ENCODE measurements at regions not wholly inside any gene's neighbourhood (a gene's known extent, or its start where the extent isn't known, plus 50 kb on each side); places are given as distances from the start of the nearest gene placed in this dataset.

GRCh38 chr5:175027390-175027789, 303.0 kb downstream of the MSX2 start:
- Mint-ChIP-seq H3K27me3 (peaks cover 3% of the 10 kb centered on the region), H3K4me1 (ENCODE audit: low read depth) (no peaks in the 10 kb centered on the region), H3K4me3 (no peak overlapping the region), H3K9me3 (no peaks in the 10 kb centered on the region), H3K27ac (no peak overlapping the region), H3K36me3 (ENCODE audit: low read depth) (no peaks in the 10 kb centered on the region)

GRCh38 chr5:175025077-175025476, 300.7 kb downstream of the MSX2 start:
- Mint-ChIP-seq H3K27ac (no peak overlapping the region), H3K4me3 (no peak overlapping the region), H3K4me1 (ENCODE audit: low read depth) (no peaks in the 10 kb centered on the region)

GRCh38 chr5:175021841-175022625, 297.7 kb downstream of the MSX2 start:
- Mint-ChIP-seq H3K27ac (no peak overlapping the region), H3K36me3 (ENCODE audit: low read depth) (no peaks in the 10 kb centered on the region), H3K9me3 (no peaks in the 10 kb centered on the region), H3K4me1 (ENCODE audit: low read depth) (no peaks in the 10 kb centered on the region), H3K4me3 (no peak overlapping the region), H3K27me3 (peaks cover 12% of the 10 kb centered on the region)

More at GRCh38 chr5:175025077-175025476, 300.7 kb downstream of the MSX2 start:
- Mint-ChIP-seq H3K27me3 (peaks cover 7% of the 10 kb centered on the region), H3K9me3 (no peaks in the 10 kb centered on the region), H3K36me3 (ENCODE audit: low read depth) (no peaks in the 10 kb centered on the region)

GRCh38 chr5:175021321-175021720, 296.9 kb downstream of the MSX2 start:
- Mint-ChIP-seq H3K27me3 (peaks cover 12% of the 10 kb centered on the region), H3K4me1 (ENCODE audit: low read depth) (no peaks in the 10 kb centered on the region), H3K36me3 (ENCODE audit: low read depth) (no peaks in the 10 kb centered on the region), H3K9me3 (no peaks in the 10 kb centered on the region), H3K27ac (no peak overlapping the region), H3K4me3 (no peak overlapping the region)

- no peak overlapping the region for H3K27ac Mint-ChIP-seq
- peaks cover 5% of the 10 kb centered on the region for H3K27me3 Mint-ChIP-seq
- no peaks in the 10 kb centered on the region for H3K36me3 Mint-ChIP-seq (ENCODE audit: low read depth)
- no peaks in the 10 kb centered on the region for H3K9me3 Mint-ChIP-seq
- no peak overlapping the region for H3K4me3 Mint-ChIP-seq
- no peaks in the 10 kb centered on the region for H3K4me1 Mint-ChIP-seq (ENCODE audit: low read depth)
These were observed 290.8 kb downstream of the MSX2 start for GRCh38 chr5:175015028-175015685.

- Mint-ChIP-seq H3K4me3 (no peak overlapping the region), H3K4me1 (ENCODE audit: low read depth) (no peaks in the 10 kb centered on the region), H3K36me3 (ENCODE audit: low read depth) (no peaks in the 10 kb centered on the region), H3K27me3 (peaks cover 2% of the 10 kb centered on the region), H3K9me3 (no peaks in the 10 kb centered on the region), H3K27ac (no peak overlapping the region)
These were observed 288.9 kb downstream of the MSX2 start for GRCh38 chr5:175013251-175013650.

- Mint-ChIP-seq H3K9me3 (no peaks in the 10 kb centered on the region), H3K4me1 (ENCODE audit: low read depth) (no peaks in the 10 kb centered on the region), H3K27me3 (no peaks in the 10 kb centered on the region), H3K27ac (no peak overlapping the region), H3K36me3 (ENCODE audit: low read depth) (no peaks in the 10 kb centered on the region), H3K4me3 (no peak overlapping the region)
These were observed 287.9 kb downstream of the MSX2 start for GRCh38 chr5:175012267-175012666.

GRCh38 chr5:175003531-175003930, 279.1 kb downstream of the MSX2 start:
- peaks cover 13% of the 10 kb centered on the region for H3K27me3 Mint-ChIP-seq

GRCh38 chr5:175001876-175002645, 277.7 kb downstream of the MSX2 start:
- peaks cover 13% of the 10 kb centered on the region for H3K27me3 Mint-ChIP-seq
- peaks cover 12% of the 10 kb centered on the region for H3K4me1 Mint-ChIP-seq (ENCODE audit: low read depth)
- H3K36me3 Mint-ChIP-seq (ENCODE audit: low read depth) = no peaks in the 10 kb centered on the region
- H3K27ac Mint-ChIP-seq = no peak overlapping the region
- H3K4me3 Mint-ChIP-seq = no peak overlapping the region
- peaks cover 13% of the 10 kb centered on the region for H3K9me3 Mint-ChIP-seq

More at GRCh38 chr5:175003531-175003930, 279.1 kb downstream of the MSX2 start:
- no peaks in the 10 kb centered on the region for H3K4me1 Mint-ChIP-seq (ENCODE audit: low read depth)
- H3K36me3 Mint-ChIP-seq (ENCODE audit: low read depth) = no peaks in the 10 kb centered on the region
- H3K9me3 Mint-ChIP-seq = peaks cover 13% of the 10 kb centered on the region
- H3K4me3 Mint-ChIP-seq = no peak overlapping the region
- no peak overlapping the region for H3K27ac Mint-ChIP-seq

- no peak overlapping the region for H3K27ac Mint-ChIP-seq
- H3K4me3 Mint-ChIP-seq = no peak overlapping the region
- H3K9me3 Mint-ChIP-seq = peaks cover 13% of the 10 kb centered on the region
- peaks cover 12% of the 10 kb centered on the region for H3K4me1 Mint-ChIP-seq (ENCODE audit: low read depth)
- H3K27me3 Mint-ChIP-seq = peaks cover 13% of the 10 kb centered on the region
- no peaks in the 10 kb centered on the region for H3K36me3 Mint-ChIP-seq (ENCODE audit: low read depth)
These were observed 276.9 kb downstream of the MSX2 start for GRCh38 chr5:175001311-175001710.

GRCh38 chr5:174999581-174999980, 275.2 kb downstream of the MSX2 start:
- Mint-ChIP-seq H3K9me3 (peaks cover 12% of the 10 kb centered on the region), H3K36me3 (ENCODE audit: low read depth) (no peaks in the 10 kb centered on the region), H3K4me3 (no peak overlapping the region), H3K4me1 (ENCODE audit: low read depth) (peaks cover 12% of the 10 kb centered on the region), H3K27me3 (peaks cover 13% of the 10 kb centered on the region), H3K27ac (no peak overlapping the region)

- Mint-ChIP-seq H3K9me3 (peaks cover 5% of the 10 kb centered on the region), H3K4me3 (no peak overlapping the region), H3K27me3 (peaks cover 9% of the 10 kb centered on the region)
These were observed 273.8 kb downstream of the MSX2 start for GRCh38 chr5:174998131-174998730.

GRCh38 chr5:174997688-174998087, 273.3 kb downstream of the MSX2 start:
- Mint-ChIP-seq H3K27ac (no peak overlapping the region), H3K4me1 (ENCODE audit: low read depth) (peaks cover 12% of the 10 kb centered on the region), H3K36me3 (ENCODE audit: low read depth) (no peaks in the 10 kb centered on the region), H3K9me3 (peaks cover 5% of the 10 kb centered on the region), H3K4me3 (no peak overlapping the region), H3K27me3 (peaks cover 12% of the 10 kb centered on the region)

More at GRCh38 chr5:174998131-174998730, 273.8 kb downstream of the MSX2 start:
- H3K36me3 Mint-ChIP-seq (ENCODE audit: low read depth) = no peaks in the 10 kb centered on the region
- H3K27ac Mint-ChIP-seq = no peak overlapping the region
- H3K4me1 Mint-ChIP-seq (ENCODE audit: low read depth) = peaks cover 12% of the 10 kb centered on the region

GRCh38 chr5:174996941-174997340, 272.6 kb downstream of the MSX2 start:
- Mint-ChIP-seq H3K36me3 (ENCODE audit: low read depth) (no peaks in the 10 kb centered on the region), H3K4me1 (ENCODE audit: low read depth) (peaks cover 12% of the 10 kb centered on the region), H3K27me3 (peaks cover 8% of the 10 kb centered on the region)

More at GRCh38 chr5:174996941-174997340, 272.6 kb downstream of the MSX2 start:
- Mint-ChIP-seq H3K4me3 (no peak overlapping the region), H3K27ac (no peak overlapping the region), H3K9me3 (peaks cover 5% of the 10 kb centered on the region)

Data from stimulated activated naive CD8-positive, alpha-beta T cell treated with anti-CD3 and anti-CD28 coated beads, Interleukin-15, Interleukin-2, amounts not matched to agents 100 ng/mL and 50 ng/mL, for 24 hours (primary cell).